Activated T-cell treated with anti-CD3 and anti-CD28 coated beads, Interleukin-2, amount 50 U/mL, for 48 hours (primary cell): ENCODE measurements at regions not wholly inside any gene's neighbourhood (a gene's known extent, or its start where the extent isn't known, plus 50 kb on each side); places are given as distances from the start of the nearest gene placed in this dataset.
"Not testable (repeated sequence)": the region's sequence is repeated elsewhere in the genome, so short reads cannot be mapped to it uniquely, and the experiment has no call there.

Experiments
- DNase-seq, 2 experiments: peaks; one replicate each; pipeline ENCODE4 v3.0.0-alpha.2; 2020

DNA sequence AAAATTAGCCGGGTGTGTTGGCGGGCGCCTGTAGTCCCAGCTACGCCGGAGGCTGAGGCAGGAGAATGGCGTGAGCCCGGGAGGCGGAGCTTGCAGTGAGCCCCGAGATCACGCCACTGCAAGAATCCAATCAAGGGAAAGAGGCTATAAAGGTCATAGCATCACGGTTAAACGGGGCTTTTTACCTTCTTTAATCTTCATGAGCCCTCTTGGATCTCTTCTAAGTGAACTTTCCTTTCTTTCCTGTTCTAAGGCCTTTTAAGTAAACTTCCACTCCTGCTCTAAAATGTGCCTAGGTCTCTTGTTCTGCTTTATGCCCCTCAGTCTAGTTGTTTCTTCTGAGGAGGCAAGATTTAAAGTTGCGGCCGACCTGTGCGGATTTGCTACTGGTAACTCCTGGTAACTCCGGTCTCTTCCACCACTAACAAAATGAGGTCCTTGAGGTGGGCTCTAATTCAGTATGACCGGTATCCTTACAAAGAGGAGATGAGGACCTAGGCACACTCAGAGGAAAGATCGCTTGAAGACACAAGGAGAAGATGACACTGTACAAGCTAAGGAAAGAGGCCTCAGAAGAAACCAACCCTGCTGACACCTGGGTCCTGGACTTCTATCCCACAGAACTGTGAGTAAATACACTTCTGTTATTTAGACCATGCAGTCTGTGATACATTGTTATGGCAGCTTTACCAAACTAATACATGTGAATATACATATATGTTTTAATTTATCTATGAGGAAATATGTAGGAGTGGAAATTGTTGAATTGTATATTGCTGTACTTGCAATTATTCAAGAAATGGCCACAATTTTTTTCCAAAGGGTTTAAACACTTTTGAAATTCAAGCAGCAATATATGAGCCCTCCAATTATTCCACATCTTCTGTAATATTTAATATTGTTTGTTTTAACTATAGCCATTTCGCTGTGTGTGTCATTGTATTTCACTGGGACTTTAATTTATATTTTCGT lies 331.5 kb upstream of the CNTNAP2 start:
- no peak for DNase-seq

DNA sequence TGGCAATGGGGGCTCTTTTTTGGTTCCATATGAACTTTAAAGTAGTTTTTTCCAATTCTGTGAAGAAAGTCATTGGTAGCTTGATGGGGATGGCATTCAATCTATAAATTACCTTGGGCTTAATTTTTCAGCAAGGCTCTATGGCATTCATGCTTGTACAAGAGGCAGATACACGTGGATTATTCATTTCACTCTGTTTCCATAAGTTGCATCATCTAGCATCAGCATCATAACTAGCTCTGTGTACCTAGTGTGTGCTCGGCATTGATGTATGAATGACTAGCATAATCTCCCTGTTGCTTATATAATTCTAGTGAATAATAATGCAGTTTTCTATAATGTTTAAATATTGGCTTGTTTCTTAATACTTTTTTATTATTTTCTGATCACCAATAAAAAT lies 335.2 kb upstream of the CNTNAP2 start:
- DNase-seq: not testable (repeated sequence)

DNA sequence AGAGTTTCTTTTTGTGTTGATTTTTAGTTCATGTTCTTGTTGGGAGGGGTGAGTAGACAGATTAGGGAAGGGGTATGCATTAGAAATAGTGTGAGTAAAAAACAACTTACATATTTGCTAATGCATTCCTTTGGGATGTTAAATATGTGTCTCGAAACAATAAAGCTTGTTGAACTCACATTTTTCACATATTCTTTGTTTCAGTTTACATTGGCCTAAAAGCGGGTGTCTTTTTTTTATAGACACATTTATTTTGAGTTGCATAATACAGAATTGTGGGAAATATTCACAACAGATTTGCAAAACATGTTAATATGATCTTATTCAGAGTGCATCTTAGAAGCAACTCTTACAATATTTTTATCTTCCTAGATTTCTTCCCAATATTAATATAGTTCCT lies 337.5 kb upstream of the CNTNAP2 start:
- no peak for DNase-seq

DNA sequence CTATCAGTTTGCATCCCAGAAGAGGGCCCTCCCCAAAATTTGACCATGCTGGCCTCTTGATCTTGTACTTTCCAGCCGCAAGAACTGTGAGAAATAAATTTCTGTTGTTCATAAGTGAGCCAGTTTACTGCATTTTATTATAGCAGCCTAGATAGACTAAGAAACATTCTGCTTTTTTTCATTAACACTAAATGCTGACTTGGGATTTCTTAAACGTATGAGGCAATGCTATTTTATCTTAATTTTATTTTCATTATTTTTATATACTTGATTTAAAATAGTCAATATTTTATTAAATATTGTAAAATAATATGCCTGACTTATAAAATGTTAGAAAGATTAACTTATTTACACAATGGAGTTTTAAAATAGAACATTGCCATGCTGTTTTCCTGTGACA lies 341.8 kb upstream of the CNTNAP2 start:
- DNase-seq: no peak

DNA sequence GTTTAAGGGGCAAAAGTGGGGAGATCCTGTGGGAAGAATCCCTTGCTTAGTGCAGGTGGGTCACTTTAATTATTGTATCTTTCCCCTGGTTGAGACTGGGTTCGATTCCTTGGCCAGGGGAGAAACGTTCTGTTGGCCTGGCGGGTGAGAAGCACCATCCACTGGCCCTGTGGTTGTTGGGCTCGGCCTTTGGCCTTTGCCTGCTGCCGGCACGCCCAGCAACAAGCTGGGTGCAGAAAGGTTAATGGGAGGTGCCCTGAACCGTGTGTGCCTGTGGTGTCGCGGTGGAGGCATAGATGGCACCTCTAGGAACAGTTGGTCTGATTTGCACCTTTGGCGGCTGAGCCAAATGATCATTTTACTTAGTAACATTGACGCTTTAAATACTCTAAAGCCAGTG lies 363.6 kb upstream of the CNTNAP2 start:
- DNase-seq: no peak

DNA sequence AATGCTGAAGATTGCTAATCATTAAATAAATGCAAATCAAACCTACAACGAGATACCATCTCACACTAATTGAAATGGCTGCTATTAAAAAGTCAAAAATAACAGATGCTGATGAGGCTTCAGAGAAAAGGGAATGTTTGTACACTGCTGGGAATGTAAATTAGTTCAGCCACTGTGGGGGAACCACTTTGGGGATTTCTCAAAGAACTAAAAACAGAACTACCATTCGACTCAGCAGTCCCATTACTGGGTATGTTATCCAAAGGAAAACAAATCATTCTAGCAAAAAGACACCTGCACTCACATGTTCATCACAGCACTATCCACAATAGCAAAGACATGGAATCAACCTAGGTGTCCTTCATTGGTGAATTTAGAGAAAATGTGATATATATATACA lies 379.0 kb upstream of the CNTNAP2 start:
- DNase-seq: no peak

DNA sequence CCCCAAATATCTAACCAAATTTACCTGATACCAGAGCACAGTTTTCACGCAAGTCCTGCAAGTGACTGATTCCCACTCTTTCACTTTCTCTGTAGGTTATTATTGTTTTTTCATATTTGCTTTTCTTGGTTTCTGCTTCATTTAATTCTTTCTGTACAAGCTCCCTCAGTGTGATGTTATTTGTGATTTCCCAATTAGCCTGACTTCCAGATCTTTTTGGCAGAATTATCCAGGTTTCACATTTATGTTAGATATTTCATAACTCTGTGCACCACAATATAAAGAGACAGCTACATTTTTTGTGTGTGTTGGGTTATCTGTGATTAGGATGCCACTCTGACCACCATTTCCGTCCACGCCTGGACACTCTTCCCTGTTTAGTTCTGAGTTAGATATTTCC lies 381.5 kb upstream of the CNTNAP2 start:
- DNase-seq: no peak

DNA sequence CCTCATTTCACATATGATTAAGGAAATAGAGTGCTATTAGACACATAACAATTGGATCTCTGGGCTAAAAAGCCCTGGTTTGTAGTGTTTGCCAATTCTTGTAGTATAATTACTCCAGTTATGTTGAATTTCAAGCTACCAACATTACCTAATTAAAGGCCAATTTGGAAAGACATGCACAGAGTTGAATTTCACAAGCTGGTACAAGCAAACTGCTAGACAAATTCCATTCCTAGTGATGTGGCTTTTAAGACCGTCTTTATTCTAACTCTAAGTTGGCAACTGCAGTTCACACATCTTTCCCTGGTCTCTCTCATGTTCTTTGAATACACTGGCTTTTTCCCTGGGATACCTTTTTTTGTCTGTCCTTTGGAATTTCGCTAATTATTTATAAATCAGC lies 384.1 kb upstream of the CNTNAP2 start:
- DNase-seq: no peak

DNA sequence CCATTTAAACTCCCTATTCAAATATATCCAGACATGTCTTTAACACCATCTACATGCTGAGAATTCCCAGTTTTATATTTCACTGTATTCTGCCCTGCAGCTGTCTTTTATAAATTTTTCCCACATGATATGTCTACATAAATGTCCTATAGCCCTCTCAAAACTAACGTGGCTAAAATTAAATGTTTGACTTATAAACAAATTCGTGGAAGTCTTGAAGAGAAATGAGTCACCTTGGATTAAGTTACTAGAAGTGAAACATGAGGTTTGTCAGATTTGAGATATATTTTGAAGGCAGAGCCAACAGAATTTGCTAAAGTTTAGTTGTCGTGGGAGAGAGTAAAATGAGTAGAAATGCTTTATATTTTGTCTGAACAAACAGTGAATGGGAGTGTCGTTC lies 386.9 kb upstream of the CNTNAP2 start:
- DNase-seq: no peak

DNA sequence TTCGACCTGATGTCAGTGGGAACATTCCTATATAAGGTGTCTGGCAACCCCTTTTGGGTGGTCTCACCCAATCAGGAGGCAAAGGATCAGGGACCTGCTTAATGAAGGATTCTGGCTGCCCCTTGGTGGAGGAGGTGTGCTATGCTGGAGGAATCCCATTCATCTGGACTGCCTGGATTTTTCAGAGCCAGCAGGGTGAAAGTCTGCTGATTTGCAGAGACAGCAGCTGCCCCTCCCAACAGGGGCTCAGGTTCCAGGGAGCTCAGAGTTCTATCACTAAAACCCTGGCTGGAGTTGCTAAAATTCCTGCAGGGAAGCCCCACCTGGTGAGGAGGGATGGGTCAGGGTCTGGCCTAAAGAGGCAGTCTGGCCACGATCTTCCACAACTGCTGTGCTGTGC lies 398.5 kb upstream of the CNTNAP2 start:
- DNase-seq: no peak

DNA sequence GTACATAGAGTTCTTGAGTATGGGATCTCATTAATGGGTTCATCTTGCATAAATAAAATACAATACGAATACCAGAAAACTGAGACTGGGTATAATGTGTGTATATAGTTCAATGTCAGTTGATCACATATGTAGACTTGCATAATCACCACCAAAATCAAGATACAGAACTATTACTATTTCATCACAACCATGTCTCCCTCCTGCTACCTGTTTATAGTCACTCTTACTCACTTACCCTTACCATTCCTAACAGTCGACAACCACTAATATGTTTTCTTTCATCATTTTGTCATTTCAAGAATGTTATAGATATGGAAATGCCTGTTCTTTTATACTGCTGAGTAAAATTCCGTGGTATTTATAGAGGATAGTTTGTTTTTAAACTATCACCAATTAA lies 416.1 kb upstream of the CNTNAP2 start:
- DNase-seq: no peak

DNA sequence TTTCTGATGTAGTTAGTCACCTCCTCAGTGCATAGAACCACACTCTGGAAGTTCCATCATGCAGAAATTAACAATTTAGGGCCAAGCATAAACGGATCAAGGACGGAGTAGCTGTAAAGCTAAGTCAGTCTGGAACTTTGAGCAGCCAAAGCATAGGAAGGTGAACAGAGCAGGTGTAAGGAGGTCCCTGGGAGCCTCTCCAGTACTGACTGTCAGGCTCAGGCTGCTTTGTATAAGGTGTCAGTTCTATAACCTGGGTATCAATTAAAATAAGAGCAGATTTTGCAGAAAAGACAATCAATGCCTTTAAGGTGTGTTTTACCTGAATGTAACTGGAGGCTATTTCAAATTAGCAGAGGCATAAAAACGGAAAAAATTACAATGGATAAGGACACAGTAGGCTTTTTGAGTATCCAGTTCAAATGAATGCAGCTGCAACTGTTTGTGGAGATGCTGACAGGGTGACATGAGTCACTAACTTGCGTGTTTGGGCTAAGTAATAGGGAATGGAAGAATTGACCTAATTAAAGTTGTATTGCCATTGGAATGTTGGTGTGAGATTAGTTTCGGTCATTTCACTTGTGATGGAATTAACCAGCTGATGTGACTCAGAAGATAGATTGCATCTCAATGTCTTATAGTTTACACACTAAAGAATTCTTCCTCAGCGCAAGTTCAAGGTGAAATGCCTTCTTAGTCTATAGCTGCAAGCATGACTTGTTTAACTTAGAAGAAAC lies 417.9 kb upstream of the CNTNAP2 start:
- DNase-seq: no peak

DNA sequence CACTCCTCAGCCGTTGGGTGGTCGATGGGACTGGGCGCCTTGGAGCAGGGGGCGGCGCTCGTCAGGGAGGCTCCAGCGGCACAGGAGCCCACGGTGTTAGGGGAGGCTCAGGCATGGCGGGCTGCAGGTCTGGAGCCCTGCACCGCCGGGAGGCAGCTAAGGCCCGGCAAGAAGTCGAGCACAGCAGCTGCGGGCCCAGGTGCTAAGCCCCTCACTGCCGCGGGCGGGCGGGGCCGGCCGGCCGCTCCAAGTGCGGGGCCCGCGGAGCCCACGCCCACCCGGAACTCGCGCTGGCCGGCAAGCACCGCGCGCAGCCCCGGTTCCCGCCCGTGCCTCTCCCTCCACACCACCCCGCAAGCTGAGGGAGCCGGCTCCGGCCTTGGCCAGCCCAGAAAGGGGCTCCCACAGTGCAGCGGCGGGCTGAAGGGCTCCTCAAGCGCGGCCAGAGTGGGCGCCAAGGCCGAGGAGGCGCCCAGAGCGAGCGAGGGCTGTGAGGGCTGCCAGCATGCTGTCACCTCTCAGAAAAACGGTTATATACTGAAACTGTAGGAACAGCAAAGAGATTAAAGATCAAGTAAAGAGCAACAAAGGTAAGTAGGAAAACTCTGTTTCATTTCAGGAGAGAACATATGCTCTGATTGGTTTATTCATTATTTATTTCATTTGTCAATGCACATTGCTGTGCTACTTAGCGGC lies 419.0 kb upstream of the CNTNAP2 start:
- DNase-seq: not testable (repeated sequence)

DNA sequence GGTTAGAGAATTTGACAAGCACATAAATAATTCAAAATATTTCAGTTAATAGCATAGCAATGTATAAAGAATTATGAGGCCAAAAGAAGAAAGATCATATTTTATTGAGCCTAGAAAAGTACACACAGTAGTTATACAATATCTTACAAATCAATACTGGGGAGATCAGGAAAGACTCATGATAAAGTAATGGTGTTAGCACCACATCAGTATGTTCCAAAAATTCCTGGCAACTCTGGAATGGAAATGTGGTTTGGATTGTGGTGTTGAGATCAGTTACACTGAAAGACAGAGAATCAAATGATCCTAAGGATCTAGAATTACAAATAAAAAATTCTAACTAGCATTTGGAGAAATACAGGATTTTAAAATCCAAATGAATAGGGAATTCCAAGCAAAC lies 420.5 kb upstream of the CNTNAP2 start:
- no peak for DNase-seq

DNA sequence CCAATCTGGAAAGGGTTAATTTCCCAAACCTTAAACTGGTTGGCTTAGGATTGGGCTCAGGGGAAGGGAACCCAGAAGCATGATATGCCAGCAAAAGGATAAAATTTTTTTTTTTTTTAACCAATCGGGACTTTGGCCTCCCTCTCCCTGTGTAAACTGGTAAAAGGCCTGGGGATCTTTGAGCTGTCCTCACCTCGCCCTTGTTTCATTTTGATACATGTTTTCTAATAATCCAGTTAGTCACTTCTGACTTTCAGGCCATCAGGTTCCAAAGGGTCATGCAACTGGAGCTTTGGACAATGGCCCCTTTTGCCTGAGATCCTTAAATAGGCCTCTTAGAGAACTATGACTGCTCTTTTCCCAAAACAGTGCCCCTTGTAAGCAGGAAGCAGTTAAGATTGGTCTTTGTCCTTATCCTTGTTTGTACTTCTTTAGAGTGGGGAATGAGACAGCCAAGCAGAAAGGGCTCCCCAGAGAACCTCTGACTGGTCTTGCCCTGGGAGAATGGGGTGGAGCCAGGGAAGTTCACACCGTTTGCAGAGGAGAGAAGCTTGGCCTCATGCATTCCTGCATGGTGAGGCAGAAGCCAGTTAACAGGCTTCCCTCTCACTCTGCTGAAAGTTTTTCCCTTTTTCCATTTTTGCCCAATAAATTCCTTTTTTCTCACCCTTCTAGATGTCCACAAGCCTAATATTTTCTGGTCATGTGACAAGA lies 424.2 kb upstream of the CNTNAP2 start:
- DNase-seq: no peak

DNA sequence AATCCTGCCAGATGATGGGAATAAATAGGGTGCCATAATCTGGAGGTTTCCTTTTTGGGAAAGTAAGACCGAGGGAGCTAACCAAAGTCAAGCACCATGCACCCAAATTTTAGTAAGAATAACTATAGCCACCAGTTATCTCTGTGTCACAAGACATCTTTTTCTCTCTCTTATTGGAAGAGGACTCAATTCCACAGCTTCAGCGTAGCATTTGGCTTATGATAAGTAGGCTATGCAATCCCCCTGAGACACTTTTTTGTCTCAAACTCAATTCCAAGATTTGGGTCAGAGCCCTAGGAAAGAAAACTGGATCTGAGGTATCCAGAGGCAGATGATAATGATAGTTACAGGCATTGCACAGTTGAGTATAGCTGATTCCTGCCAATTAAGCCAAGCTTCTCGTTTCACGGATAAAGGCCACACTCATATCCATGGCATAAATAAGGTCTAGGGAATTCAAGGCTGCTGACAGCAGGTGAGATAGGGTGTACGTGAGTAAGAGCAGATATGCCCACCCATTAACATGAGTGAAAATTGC lies 425.2 kb upstream of the CNTNAP2 start:
- no peak for DNase-seq

DNA sequence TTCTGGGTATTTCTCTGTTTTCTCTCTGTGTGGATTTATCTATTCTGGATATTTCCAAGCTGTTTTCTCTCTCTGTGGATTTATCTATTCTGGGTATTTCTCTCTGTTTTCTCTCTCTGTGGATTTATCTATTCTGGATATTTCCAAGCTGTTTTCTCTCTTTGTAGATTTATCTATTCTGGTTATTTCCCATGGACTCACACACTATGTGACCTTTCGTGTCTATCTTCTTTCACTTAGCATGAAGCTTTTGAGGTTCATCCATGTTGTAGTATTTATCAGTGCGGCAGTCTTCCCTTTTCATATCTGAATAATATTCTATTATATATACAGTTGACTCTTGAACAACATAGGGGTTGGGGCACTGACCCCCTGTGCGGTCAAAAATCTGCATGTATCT lies 435.0 kb upstream of the CNTNAP2 start:
- no peak for DNase-seq

DNA sequence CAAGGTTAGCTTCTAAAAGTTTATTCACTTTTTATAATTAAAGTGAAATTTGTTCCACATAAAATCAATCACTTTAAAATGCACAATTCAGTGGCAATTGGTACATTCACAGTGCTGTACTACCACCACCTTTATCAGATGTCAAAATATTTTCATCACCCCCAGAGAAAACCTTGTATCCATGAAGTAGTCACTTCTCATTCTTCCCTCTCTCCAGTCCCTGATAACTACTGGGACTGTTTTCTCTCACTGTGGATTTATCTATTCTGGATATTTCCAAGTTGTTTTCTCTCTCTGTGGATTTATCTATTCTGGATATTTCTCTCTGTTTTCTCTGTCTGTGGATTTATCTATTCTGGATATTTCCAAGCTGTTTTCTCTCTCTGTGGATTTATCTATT lies 435.4 kb upstream of the CNTNAP2 start:
- no peak for DNase-seq

DNA sequence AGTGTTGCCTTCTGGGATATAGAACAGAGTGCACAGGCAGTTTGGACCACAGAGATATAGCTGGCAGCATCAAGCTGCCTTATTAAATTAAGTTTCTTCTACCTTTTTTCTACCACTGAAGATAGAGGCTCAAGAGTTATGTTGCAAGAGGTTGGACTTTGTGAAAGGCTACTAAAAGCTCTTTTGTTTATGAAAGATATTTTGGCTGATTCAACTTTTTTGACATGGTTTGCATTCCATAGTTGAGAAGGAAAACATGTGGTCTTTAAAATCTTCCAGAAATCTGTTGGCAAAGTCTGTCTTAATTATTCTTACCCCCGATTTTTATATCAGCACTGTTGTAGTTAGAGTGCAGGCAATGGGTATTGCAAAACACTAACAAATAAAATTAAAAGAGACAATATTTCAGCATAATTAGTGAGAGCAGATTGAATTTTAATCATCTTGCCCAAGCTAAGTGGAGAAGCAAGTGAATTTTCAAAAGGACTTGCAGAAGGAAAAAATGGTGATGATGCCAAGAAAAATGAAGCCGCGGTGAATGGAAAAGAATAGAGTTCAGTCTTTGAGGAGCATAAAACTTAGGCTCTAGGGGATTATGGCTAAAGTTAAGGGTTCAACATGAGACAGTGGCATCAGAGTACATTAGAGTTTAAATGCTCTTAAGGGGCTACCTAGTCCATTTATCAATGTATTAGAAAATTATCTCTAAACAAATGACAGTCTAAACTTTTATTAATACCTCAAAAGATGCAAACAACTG lies 450.9 kb upstream of the CNTNAP2 start:
- no peak for DNase-seq

DNA sequence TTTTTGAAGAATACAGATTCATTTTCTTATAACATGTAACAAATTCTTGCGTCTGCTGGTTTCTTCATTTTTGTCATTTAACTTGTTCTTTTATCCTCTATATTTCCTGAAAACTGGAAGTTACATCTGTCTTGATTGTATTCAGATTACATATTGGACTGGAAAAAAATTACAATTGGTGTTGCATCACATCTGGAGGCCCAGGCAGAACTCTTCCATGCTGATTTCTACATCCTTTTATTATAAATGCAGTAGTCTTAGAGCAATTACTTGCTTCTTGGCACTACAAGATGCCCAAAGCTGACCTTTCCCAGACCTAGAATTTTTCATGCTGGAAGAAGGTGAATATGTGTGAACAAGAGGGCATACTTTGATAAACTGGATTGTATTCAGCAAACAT lies 460.9 kb upstream of the CNTNAP2 start:
- DNase-seq: no peak

DNA sequence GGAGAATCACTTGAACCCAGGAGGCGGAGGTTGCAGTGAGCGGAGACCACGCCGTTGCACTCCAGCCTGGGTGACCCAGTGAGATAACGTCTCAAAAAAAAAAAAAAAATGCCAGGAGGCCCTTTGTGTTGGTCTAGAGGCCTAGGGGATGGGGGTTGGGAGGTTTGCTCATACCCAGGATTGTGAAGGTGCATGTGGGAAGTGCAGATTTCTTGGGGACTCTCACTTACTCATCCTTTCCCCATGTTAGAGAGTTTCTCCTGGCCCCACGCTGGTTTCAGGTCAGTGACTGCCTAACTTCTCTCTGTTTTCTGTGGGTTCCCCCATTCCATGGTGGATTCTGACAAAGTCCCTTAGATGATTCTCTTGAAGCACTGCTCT lies 471.5 kb upstream of the CNTNAP2 start:
- DNase-seq: no peak
